ENCODE measurements at regions not wholly inside any gene's neighbourhood (a gene's known extent, or its start where the extent isn't known, plus 50 kb on each side); places are given as distances from the start of the nearest gene placed in this dataset.
"Not testable (repeated sequence)": the region's sequence is repeated elsewhere in the genome, so short reads cannot be mapped to it uniquely, and the experiment has no call there.

DNA sequence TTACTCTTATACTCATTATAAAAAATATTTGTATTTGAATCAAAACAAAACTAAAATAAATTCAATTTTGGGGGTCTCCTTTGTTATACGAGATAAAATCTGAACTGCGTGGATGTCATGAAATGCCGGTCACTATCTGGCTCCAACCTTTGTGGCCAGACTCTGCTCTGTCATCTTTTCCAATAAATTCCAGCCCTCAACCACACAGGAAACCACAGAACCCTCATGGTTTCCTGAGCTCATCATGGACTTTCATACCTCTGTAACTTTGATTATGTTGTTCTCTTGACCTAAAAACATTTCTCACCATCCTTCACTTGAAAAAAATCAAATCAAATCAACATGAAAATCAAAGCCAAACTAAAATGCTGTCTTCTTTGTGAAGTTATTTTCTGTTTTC lies 724.7 kb downstream of the METTL4 start:
- H3K36me3 ChIP-seq (ENCODE audit: insufficient read depth, low read length), result no peaks in the 10 kb centered on the region
- no peak overlapping the region for H2AFZ ChIP-seq (ENCODE audit: low read depth, low read length)
- ATAC-seq (ENCODE audit: insufficient read depth, low read depth) (no peak), DNase-seq (no peak)
- H3K4me3 ChIP-seq (ENCODE audit: low read depth in 1 of 2, low read length in 2 of 2), result no peak overlapping the region
- no peaks in the 10 kb centered on the region for H3K9me3 ChIP-seq (ENCODE audit: insufficient read depth, low read length, severe bottlenecking)
- no peaks in the 10 kb centered on the region for H4K20me1 ChIP-seq (ENCODE audit: insufficient read depth, low read length)
- no peak overlapping the region for H3K9ac ChIP-seq (ENCODE audit: low read depth, low read length)
- H3K27ac ChIP-seq (ENCODE audit: low read length), result no peak overlapping the region
- H3K79me2 ChIP-seq (ENCODE audit: insufficient read depth, low read length), result no peaks in the 10 kb centered on the region
- no peak for TF ChIP-seq EZH2 (IDR thresholded peaks at IDR 0.05; ENCODE audit: borderline replicate concordance, low read depth, low read length, severe bottlenecking)
- TF ChIP-seq, protein P1, sequence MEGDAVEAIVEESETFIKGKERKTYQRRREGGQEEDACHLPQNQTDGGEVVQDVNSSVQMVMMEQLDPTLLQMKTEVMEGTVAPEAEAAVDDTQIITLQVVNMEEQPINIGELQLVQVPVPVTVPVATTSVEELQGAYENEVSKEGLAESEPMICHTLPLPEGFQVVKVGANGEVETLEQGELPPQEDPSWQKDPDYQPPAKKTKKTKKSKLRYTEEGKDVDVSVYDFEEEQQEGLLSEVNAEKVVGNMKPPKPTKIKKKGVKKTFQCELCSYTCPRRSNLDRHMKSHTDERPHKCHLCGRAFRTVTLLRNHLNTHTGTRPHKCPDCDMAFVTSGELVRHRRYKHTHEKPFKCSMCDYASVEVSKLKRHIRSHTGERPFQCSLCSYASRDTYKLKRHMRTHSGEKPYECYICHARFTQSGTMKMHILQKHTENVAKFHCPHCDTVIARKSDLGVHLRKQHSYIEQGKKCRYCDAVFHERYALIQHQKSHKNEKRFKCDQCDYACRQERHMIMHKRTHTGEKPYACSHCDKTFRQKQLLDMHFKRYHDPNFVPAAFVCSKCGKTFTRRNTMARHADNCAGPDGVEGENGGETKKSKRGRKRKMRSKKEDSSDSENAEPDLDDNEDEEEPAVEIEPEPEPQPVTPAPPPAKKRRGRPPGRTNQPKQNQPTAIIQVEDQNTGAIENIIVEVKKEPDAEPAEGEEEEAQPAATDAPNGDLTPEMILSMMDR (IDR thresholded peaks at IDR 0.05; ENCODE audit: borderline replicate concordance, extremely low read depth, low read length, poor library complexity, severe bottlenecking), result no peak
- H3K4me2 ChIP-seq (ENCODE audit: insufficient read depth, low read length), result no peak overlapping the region
- H3K27me3 ChIP-seq (ENCODE audit: insufficient read depth, low read length, poor library complexity), result no peaks in the 10 kb centered on the region
- no peaks in the 10 kb centered on the region for H3K4me1 ChIP-seq (ENCODE audit: insufficient read depth, low read length)

DNA sequence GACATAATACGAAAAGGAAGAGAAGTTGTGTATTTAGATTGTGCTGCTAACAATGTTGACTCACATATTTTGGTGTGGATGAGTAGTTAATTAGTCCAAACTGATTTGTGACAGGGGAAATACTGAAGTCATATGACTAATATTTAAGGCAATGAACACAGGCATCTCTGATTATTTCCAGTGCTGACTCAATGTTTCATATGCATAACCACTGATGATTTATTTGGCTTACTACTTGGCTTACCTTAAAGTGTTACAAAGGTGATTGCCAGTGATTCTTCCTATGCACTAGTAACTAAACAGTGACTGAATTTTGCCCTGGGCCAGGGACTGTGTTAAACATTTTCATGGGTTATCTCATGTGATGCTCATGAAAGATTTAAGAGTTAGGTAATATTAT lies 722.6 kb downstream of the METTL4 start:
- no peak for TF ChIP-seq EZH2 (IDR thresholded peaks at IDR 0.05; ENCODE audit: borderline replicate concordance, low read depth, low read length, severe bottlenecking)
- TF ChIP-seq, protein P1 (IDR thresholded peaks at IDR 0.05; ENCODE audit: borderline replicate concordance, extremely low read depth, low read length, poor library complexity, severe bottlenecking), result no peak
- Histone ChIP-seq H3K4me1 (ENCODE audit: insufficient read depth, low read length) (no peaks in the 10 kb centered on the region), H3K36me3 (ENCODE audit: insufficient read depth, low read length) (no peaks in the 10 kb centered on the region), H3K4me2 (ENCODE audit: insufficient read depth, low read length) (no peak overlapping the region), H3K4me3 (ENCODE audit: low read depth in 1 of 2, low read length in 2 of 2) (no peak overlapping the region), H2AFZ (ENCODE audit: low read depth, low read length) (no peak overlapping the region), H3K9ac (ENCODE audit: low read depth, low read length) (no peak overlapping the region), H3K79me2 (ENCODE audit: insufficient read depth, low read length) (no peaks in the 10 kb centered on the region), H3K27ac (ENCODE audit: low read length) (no peak overlapping the region), H4K20me1 (ENCODE audit: insufficient read depth, low read length) (no peaks in the 10 kb centered on the region), H3K27me3 (ENCODE audit: insufficient read depth, low read length, poor library complexity) (no peaks in the 10 kb centered on the region), H3K9me3 (ENCODE audit: insufficient read depth, low read length, severe bottlenecking) (no peaks in the 10 kb centered on the region)
- ATAC-seq (ENCODE audit: insufficient read depth, low read depth), result no peak
- DNase-seq, result no peak

DNA sequence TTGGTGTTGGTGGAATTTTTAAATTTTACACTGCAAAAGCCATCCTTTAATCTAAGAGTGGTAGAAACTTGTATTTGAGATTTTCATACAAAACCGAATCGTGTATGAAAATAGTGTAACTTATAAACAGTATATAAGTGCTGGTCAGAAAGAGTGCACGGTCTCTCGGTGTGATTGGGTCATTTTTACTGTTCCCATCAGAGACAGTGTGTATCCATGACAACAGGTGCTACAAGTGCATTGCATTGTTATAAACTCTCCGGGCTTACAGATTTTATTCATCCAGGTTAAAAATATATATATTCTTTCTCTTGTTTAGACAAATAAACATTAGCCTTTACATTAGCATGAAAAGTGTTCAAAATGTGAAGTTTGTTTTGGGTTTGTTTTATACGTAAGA lies 721.9 kb downstream of the METTL4 start:
- no peak overlapping the region for H3K9ac ChIP-seq (ENCODE audit: low read depth, low read length)
- H3K36me3 ChIP-seq (ENCODE audit: insufficient read depth, low read length), result no peaks in the 10 kb centered on the region
- no peak for TF ChIP-seq EZH2 (IDR thresholded peaks at IDR 0.05; ENCODE audit: borderline replicate concordance, low read depth, low read length, severe bottlenecking)
- TF ChIP-seq, protein P1 (IDR thresholded peaks at IDR 0.05; ENCODE audit: borderline replicate concordance, extremely low read depth, low read length, poor library complexity, severe bottlenecking), result no peak
- H3K27me3 ChIP-seq (ENCODE audit: insufficient read depth, low read length, poor library complexity), result no peaks in the 10 kb centered on the region
- H3K79me2 ChIP-seq (ENCODE audit: insufficient read depth, low read length), result no peaks in the 10 kb centered on the region
- no peaks in the 10 kb centered on the region for H3K4me1 ChIP-seq (ENCODE audit: insufficient read depth, low read length)
- H3K4me2 ChIP-seq (ENCODE audit: insufficient read depth, low read length), result no peak overlapping the region
- no peak overlapping the region for H3K27ac ChIP-seq (ENCODE audit: low read length)
- DNase-seq (no peak), ATAC-seq (ENCODE audit: insufficient read depth, low read depth) (no peak)
- no peaks in the 10 kb centered on the region for H4K20me1 ChIP-seq (ENCODE audit: insufficient read depth, low read length)
- no peaks in the 10 kb centered on the region for H3K9me3 ChIP-seq (ENCODE audit: insufficient read depth, low read length, severe bottlenecking)
- H2AFZ ChIP-seq (ENCODE audit: low read depth, low read length), result no peak overlapping the region
- no peak overlapping the region for H3K4me3 ChIP-seq (ENCODE audit: low read depth in 1 of 2, low read length in 2 of 2)

DNA sequence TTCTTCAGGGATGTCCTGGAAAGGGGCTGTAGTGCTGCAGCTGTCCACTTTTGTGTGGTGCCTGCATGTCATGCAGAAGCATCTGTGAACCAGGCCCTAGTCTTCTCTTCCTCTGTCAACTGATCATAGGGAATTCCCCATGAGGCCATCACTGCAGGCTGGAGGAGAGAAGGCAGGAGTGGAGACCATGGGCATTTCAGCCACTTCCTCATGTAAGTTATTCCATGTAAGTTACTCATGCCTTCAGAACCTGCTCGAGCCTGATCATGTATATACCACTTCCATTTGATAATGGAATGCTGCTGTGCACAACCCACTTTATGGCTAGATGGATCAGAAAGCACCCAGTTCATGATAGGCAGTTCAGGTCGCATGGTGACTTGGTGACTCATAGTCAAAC lies 714.0 kb downstream of the METTL4 start:
- H3K79me2 ChIP-seq (ENCODE audit: insufficient read depth, low read length); H3K36me3 ChIP-seq (ENCODE audit: insufficient read depth, low read length); DNase-seq; H3K4me3 ChIP-seq (ENCODE audit: low read depth in 1 of 2, low read length in 2 of 2); H3K9ac ChIP-seq (ENCODE audit: low read depth, low read length); H3K9me3 ChIP-seq (ENCODE audit: insufficient read depth, low read length, severe bottlenecking); H3K27me3 ChIP-seq (ENCODE audit: insufficient read depth, low read length, poor library complexity); H3K27ac ChIP-seq (ENCODE audit: low read length); H3K4me1 ChIP-seq (ENCODE audit: insufficient read depth, low read length); H4K20me1 ChIP-seq (ENCODE audit: insufficient read depth, low read length); H2AFZ ChIP-seq (ENCODE audit: low read depth, low read length); ATAC-seq (ENCODE audit: insufficient read depth, low read depth); H3K4me2 ChIP-seq (ENCODE audit: insufficient read depth, low read length): not testable (repeated sequence)

All from DND-41 (cell line).